DND-41 (cell line): ENCODE measurements at regions not wholly inside any gene's neighbourhood (a gene's known extent, or its start where the extent isn't known, plus 50 kb on each side); places are given as distances from the start of the nearest gene placed in this dataset.

Source experiments
- ATAC-seq: fragments of 200-7000 bp; cut with Tn5 transposase; 3 replicates; pipeline ENCODE4 v1.9.1; 2021; ENCODE audit warnings: low read depth; ENCODE audit not compliant: insufficient read depth
- DNase-seq: peaks from one replicate; pipeline ENCODE4 v3.0.0-alpha.2; 2020
- H2AFZ ChIP-seq: 2 replicates; pipeline ENCODE4 v1.6.0; 2012; ENCODE audit warnings: low read depth, low read length
- H3K27ac ChIP-seq: 2 replicates; pipeline ENCODE4 v1.5.1; 2012; ENCODE audit warnings: low read length, inconsistent platforms
- H3K27me3 ChIP-seq: fragments of 200-600 bp; sonication (generic); 2 replicates; pipeline ENCODE4 v1.6.0; 2012; ENCODE audit warnings: low read length, mild to moderate bottlenecking, inconsistent platforms; ENCODE audit not compliant: insufficient read depth, poor library complexity
- H3K36me3 ChIP-seq: 2 replicates; pipeline ENCODE4 v1.5.1; 2012; ENCODE audit warnings: low read length, inconsistent platforms; ENCODE audit not compliant: insufficient read depth
- H3K4me1 ChIP-seq: 2 replicates; pipeline ENCODE4 v1.5.1; 2012; ENCODE audit warnings: mild to moderate bottlenecking, low read length; ENCODE audit not compliant: insufficient read depth
- H3K4me2 ChIP-seq: 2 replicates; pipeline ENCODE4 v1.6.0; 2012; ENCODE audit warnings: mild to moderate bottlenecking, moderate library complexity, low read length, inconsistent platforms; ENCODE audit not compliant: insufficient read depth
- H3K4me3 ChIP-seq, 2 experiments: fragments of 200-600 bp in 1 of 2; shearing (Covaris generic) in 1 of 2; 2 replicates each; pipeline ENCODE4 v1.5.1; 2012 to 2016; ENCODE audit warnings: inconsistent platforms in 2 of 2, low read length in 2 of 2, mild to moderate bottlenecking in 2 of 2, low read depth in 1 of 2, moderate library complexity in 1 of 2
- H3K79me2 ChIP-seq: 2 replicates; pipeline ENCODE4 v1.6.0; 2012; ENCODE audit warnings: low read length, inconsistent platforms; ENCODE audit not compliant: insufficient read depth
- H3K9ac ChIP-seq: 2 replicates; pipeline ENCODE4 v1.6.0; 2012; ENCODE audit warnings: low read depth, mild to moderate bottlenecking, inconsistent platforms, low read length, moderate library complexity
- H3K9me3 ChIP-seq: 2 replicates; pipeline ENCODE4 v1.5.1; 2012; ENCODE audit warnings: low read length, moderate library complexity, mild to moderate bottlenecking, inconsistent platforms; ENCODE audit not compliant: insufficient read depth, severe bottlenecking
- H4K20me1 ChIP-seq: 2 replicates; pipeline ENCODE4 v1.6.0; 2012; ENCODE audit warnings: low read length; ENCODE audit not compliant: insufficient read depth
- CTCF ChIP-seq: IDR thresholded peaks from 2 replicates; pipeline ENCODE4 v1.5.1; 2012; ENCODE audit warnings: borderline replicate concordance, low read length, moderate library complexity, mild to moderate bottlenecking; ENCODE audit not compliant: poor library complexity, severe bottlenecking; ENCODE audit errors: extremely low read depth
- EZH2 ChIP-seq: IDR thresholded peaks from 3 replicates; pipeline ENCODE4 v1.6.1; 2012; ENCODE audit warnings: borderline replicate concordance, low read depth, mild to moderate bottlenecking, moderate library complexity, low read length, inconsistent platforms; ENCODE audit not compliant: severe bottlenecking

GRCh38 chr7:50214771-50215170, 89.7 kb upstream of the IKZF1 start:
- TF ChIP-seq CTCF (no peak), EZH2 (no peak)
- H3K4me3 ChIP-seq, result no peak overlapping the region
- H3K36me3 ChIP-seq, result no peaks in the 10 kb centered on the region
- no peak for ATAC-seq
- H3K79me2 ChIP-seq, result no peaks in the 10 kb centered on the region
- DNase-seq, result no peak
- no peaks in the 10 kb centered on the region for H3K27me3 ChIP-seq
- H3K9ac ChIP-seq, result no peak overlapping the region
- H2AFZ ChIP-seq, result no peak overlapping the region
- H3K9me3 ChIP-seq, result no peaks in the 10 kb centered on the region
- H3K4me2 ChIP-seq, result no peak overlapping the region
- H4K20me1 ChIP-seq, result no peaks in the 10 kb centered on the region
- peaks cover 34% of the 10 kb centered on the region for H3K4me1 ChIP-seq
- no peak overlapping the region for H3K27ac ChIP-seq

DNA sequence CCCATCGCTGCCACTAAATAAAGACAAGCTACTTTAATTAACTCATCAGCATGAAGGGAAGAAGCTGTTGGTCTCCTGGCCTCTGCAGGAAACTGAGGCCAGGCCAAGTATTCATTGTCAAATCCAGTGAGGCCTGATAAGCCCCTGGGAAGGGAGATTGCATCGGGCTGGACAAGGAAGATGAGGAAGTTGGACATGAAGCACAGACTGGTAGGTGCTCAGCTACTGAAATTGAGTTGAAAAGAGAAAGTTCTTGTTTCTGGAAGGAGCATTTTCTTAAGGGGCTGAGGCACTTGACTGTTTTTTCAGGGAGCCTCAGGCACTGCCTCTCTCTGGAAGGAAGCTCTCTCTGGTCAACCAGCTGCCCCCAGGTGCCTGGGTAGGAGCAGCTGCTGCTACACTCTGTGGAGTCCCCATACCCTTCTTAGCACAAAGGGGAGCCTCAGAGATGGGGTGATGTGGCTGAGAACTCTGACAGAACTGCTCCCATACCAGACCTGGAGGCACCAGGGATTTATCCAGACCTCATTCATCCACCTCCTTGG, 90.3 kb upstream of the IKZF1 start:
- H3K9ac ChIP-seq, result no peak overlapping the region
- no peaks in the 10 kb centered on the region for H4K20me1 ChIP-seq
- H3K4me1 ChIP-seq, result peaks cover 34% of the 10 kb centered on the region
- H3K79me2 ChIP-seq, result no peaks in the 10 kb centered on the region
- H2AFZ ChIP-seq, result no peak overlapping the region
- DNase-seq, result peak; percentile 56
- H3K9me3 ChIP-seq, result no peaks in the 10 kb centered on the region
- no peak overlapping the region for H3K4me2 ChIP-seq
- TF ChIP-seq CTCF (no peak), EZH2 (no peak)
- H3K36me3 ChIP-seq, result no peaks in the 10 kb centered on the region
- peak overlapping the region; percentile 62 for H3K27ac ChIP-seq
- 0 out of 3 replicates have a peak, but pooled peaks have one; percentile 10 for ATAC-seq
- no peaks in the 10 kb centered on the region for H3K27me3 ChIP-seq
- H3K4me3 ChIP-seq, result no peak overlapping the region

DNA sequence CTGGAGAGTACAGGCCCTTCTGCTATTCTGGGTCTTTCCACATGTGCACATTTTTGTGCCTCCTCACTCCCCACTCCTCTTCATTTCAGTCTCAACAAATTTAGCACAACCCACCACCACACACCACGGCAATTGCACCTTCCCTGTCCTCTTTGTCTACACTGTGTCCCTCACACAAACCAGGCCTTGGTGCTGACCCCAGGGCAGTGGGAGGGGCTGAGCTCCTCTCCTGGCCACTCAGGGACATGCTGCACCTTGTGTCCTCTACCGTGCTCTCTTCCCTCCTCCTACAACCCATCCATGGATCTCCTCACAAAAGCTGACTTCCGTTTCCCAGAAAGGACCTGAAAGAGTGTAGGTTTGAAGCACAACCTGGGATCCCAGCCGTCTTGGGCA, 90.9 kb upstream of the IKZF1 start:
- peaks cover 34% of the 10 kb centered on the region for H3K4me1 ChIP-seq
- H3K4me2 ChIP-seq, result no peak overlapping the region
- no peak overlapping the region for H3K4me3 ChIP-seq
- no peaks in the 10 kb centered on the region for H3K27me3 ChIP-seq
- H4K20me1 ChIP-seq, result no peaks in the 10 kb centered on the region
- DNase-seq (no peak), ATAC-seq (no peak)
- H2AFZ ChIP-seq, result no peak overlapping the region
- 0 out of 2 replicates have a peak overlapping the region, but pooled peaks have one; percentile 22 for H3K9ac ChIP-seq
- H3K27ac ChIP-seq, result peak overlapping the region; percentile 62
- no peaks in the 10 kb centered on the region for H3K79me2 ChIP-seq
- H3K36me3 ChIP-seq, result no peaks in the 10 kb centered on the region
- TF ChIP-seq EZH2 (no peak), CTCF (no peak)
- no peaks in the 10 kb centered on the region for H3K9me3 ChIP-seq
